ENCODE measurements at regions not wholly inside any gene's neighbourhood (a gene's known extent, or its start where the extent isn't known, plus 50 kb on each side); places are given as distances from the start of the nearest gene placed in this dataset.
A peak's percentile ranks its signal among the peaks of the same experiment; 100 is the strongest.

DNA sequence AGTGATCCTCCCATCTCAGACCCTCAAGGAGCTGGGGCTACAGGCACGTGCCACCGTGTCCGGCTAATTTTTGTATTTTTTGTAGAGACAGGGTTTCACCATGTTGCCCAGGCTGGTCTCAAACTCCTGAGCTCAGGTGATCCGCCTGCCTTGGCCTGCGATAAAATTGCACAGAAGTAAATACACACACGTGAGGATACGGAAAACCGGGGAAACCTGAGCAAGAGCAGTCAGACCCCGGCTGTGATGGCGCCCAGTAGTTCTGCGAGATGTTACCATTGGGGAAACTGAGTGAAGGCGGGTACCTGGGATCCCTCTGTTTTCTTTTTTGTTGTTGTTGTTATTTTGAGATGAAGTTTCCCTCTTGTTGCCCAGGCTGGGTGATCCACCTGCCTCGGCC is 114.9 kb downstream of the C9orf50 start:
- Histone ChIP-seq H3K27ac (no peak overlapping the region), H3K4me1 (ENCODE audit: control insufficient read depth in 1 of 2, low read depth in 2 of 2) (peaks cover 4 to 13% of the 10 kb centered on the region in 2 donors), H3K36me3 (peaks cover 6% of the 10 kb centered on the region), H3K4me3 (no peak overlapping the region), H3K27me3 (replicated peaks; ENCODE audit: insufficient read depth) (no peaks in the 10 kb centered on the region), H3K9me3 (peaks cover 15% of the 10 kb centered on the region)
- ATAC-seq (ENCODE audit: insufficient number of reproducible peaks, low FRiP score, low read depth), result no peak
- TF ChIP-seq, protein P1, sequence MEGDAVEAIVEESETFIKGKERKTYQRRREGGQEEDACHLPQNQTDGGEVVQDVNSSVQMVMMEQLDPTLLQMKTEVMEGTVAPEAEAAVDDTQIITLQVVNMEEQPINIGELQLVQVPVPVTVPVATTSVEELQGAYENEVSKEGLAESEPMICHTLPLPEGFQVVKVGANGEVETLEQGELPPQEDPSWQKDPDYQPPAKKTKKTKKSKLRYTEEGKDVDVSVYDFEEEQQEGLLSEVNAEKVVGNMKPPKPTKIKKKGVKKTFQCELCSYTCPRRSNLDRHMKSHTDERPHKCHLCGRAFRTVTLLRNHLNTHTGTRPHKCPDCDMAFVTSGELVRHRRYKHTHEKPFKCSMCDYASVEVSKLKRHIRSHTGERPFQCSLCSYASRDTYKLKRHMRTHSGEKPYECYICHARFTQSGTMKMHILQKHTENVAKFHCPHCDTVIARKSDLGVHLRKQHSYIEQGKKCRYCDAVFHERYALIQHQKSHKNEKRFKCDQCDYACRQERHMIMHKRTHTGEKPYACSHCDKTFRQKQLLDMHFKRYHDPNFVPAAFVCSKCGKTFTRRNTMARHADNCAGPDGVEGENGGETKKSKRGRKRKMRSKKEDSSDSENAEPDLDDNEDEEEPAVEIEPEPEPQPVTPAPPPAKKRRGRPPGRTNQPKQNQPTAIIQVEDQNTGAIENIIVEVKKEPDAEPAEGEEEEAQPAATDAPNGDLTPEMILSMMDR (IDR thresholded peaks at IDR 0.05), result no peak
- no peak for DNase-seq (ENCODE audit: low spot score)

DNA sequence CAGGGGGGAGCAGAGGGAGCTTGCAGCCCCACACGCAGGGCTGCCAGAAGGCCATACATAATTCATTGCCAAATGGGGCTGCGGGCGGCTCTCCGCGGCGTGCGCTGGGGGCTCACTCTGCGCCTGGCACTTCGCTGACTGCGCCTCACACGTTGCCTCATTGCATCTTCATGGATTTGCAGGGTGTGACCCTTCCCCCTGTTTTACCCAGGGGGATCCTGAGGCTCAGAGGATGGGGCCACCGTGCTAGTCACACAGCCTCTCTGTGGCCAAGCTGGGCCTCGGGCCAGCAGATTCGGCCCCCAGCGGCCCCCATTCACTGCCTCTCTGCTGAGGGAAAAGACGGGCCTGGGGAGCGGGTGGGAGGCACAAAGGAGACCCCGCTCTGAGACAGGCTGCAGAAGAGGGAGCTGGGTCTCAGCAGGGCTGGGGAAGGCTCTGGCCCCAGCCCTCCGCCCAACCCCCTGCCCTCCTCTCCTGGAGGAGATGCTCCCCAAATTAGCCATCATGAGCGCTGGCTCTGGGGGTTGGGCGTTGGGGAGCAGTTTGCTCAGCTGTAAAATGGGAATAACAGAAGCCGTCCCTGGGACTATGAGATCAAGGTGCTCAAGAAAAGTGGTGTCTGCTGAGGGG is 115.5 kb downstream of the C9orf50 start:
- Histone ChIP-seq H3K27ac (no peak overlapping the region), H3K4me1 (ENCODE audit: control insufficient read depth in 1 of 2, low read depth in 2 of 2) (peaks cover 7 to 20% of the 10 kb centered on the region in 2 donors), H3K36me3 (peaks cover 6% of the 10 kb centered on the region), H3K4me3 (no peak overlapping the region), H3K27me3 (replicated peaks; ENCODE audit: insufficient read depth) (no peaks in the 10 kb centered on the region), H3K9me3 (peaks cover 8% of the 10 kb centered on the region)
- DNase-seq (ENCODE audit: low spot score), result no peak
- TF ChIP-seq, protein P1 (IDR thresholded peaks at IDR 0.05), result no peak
- ATAC-seq (ENCODE audit: insufficient number of reproducible peaks, low FRiP score, low read depth), result no peak

DNA sequence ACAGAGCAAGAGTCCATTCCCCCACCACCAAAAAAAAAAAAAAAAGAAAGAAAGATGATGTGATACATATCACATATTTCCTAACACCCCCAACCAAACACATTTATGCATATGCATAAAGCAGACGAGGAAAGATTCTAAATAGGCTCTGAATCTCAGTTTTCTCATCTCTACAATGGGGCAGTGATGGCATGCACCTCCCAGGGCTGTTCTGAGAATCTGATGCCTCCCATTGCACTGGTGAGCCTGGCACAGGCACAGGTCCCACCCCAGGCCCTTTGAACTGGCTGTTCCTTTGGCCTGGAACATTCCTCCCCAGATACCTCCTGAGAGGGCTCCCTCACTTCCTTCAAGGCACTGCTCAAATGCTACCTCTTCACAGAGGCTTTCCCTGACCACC is 116.5 kb downstream of the C9orf50 start:
- Histone ChIP-seq H3K36me3 (peaks cover 6% of the 10 kb centered on the region), H3K27ac (no peak overlapping the region), H3K4me1 (ENCODE audit: control insufficient read depth in 1 of 2, low read depth in 2 of 2) (peaks cover 12 to 30% of the 10 kb centered on the region in 2 donors), H3K4me3 (no peak overlapping the region), H3K9me3 (no peaks in the 10 kb centered on the region), H3K27me3 (replicated peaks; ENCODE audit: insufficient read depth) (no peaks in the 10 kb centered on the region)
- ATAC-seq (ENCODE audit: insufficient number of reproducible peaks, low FRiP score, low read depth) (no peak), DNase-seq (ENCODE audit: low spot score) (no peak)
- TF ChIP-seq, protein P1 (IDR thresholded peaks at IDR 0.05), result no peak

DNA sequence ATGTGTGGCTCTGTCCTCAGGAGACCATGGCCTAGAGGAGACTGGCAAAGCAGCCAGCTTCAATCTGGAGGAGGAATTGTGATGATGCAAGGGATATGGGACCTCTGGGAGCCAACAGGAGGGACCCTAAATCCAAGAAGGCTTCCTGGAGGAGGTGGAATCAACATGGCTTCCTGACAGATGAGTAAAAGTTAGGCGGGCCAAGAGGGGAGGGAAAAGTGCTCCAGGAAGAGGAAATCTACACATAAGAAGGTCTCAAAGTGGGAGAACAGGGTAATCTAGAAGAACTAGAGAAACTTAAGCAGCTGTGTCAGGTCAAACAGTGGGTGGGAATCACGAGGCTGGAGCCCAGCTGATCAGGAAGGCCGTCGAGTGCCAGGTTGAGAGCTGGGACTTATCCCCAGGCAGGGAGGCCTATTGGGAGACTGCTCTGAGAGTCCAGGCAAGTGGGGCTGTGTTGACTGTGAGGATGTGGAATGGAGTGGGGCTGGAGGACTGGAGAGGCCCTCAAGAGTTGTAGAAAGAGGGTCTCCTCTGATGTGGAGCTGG is 119.1 kb downstream of the C9orf50 start:
- TF ChIP-seq, protein P1 (IDR thresholded peaks at IDR 0.05), result no peak
- H3K27me3 ChIP-seq (replicated peaks; ENCODE audit: insufficient read depth), result no peaks in the 10 kb centered on the region
- peaks cover 24 to 40% of the 10 kb centered on the region in 2 donors for H3K4me1 ChIP-seq (ENCODE audit: control insufficient read depth in 1 of 2, low read depth in 2 of 2)
- ATAC-seq (ENCODE audit: insufficient number of reproducible peaks, low FRiP score, low read depth), result no peak
- DNase-seq (ENCODE audit: low spot score), result no peak
- H3K36me3 ChIP-seq, result peaks cover 6% of the 10 kb centered on the region
- H3K4me3 ChIP-seq, result no peak overlapping the region
- no peaks in the 10 kb centered on the region for H3K9me3 ChIP-seq
- H3K27ac ChIP-seq, result peak overlapping the region; percentile 2 to 40

DNA sequence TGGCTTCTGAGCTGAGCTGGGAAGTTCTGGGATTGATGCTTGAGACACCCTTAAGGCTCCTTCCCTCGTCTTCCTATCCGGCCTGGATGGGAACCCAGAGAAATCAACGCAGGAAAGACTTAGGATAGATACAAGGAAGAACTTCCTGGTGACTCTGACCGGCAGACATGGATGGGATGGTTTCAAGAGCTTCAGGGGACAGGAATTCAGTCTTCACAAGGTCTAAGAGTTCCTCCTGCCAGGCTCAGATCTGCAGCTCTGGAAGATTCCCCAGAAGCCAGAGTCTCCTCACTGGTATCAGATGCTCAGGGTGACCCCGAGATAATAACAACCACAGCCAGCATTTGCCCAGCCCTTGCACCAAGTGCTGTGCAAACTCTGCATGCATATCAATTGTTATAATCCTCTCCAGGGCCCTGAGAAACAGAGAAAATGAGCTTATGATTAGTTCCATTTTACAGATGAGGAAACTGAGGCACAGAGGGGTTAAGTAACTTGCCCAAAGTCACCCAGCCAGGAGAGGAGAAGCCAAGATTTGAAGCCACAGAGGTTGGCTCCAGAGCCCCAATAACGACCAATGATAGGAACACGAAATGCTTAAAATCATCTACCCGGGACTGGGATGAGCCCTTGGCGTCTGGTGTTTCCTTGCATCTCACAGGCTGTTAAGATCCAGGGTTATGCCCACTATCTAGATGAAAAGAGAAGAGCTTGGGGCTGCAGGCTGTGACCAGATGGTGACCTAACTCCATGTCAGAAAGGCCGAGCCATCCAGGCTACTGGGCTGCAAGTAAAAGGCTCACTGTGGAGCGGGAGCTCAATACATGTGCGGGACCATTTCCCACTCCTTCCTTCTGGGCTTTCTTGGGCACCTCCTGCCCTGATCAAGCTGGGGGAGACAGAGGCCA is 119.8 kb downstream of the C9orf50 start:
- H3K27ac ChIP-seq, result peak overlapping the region; percentile 97 to 99
- H3K36me3 ChIP-seq, result peaks cover 6% of the 10 kb centered on the region
- no peak for DNase-seq (ENCODE audit: low spot score)
- H3K9me3 ChIP-seq, result no peaks in the 10 kb centered on the region
- peaks cover 22 to 41% of the 10 kb centered on the region in 2 donors for H3K4me1 ChIP-seq (ENCODE audit: control insufficient read depth in 1 of 2, low read depth in 2 of 2)
- no peak overlapping the region for H3K4me3 ChIP-seq
- no peaks in the 10 kb centered on the region for H3K27me3 ChIP-seq (replicated peaks; ENCODE audit: insufficient read depth)
- TF ChIP-seq, protein P1 (IDR thresholded peaks at IDR 0.05), result no peak
- ATAC-seq (ENCODE audit: insufficient number of reproducible peaks, low FRiP score, low read depth), result no peak
